GM12875 (cell line): ENCODE measurements at regions not wholly inside any gene's neighbourhood (a gene's known extent, or its start where the extent isn't known, plus 50 kb on each side); places are given as distances from the start of the nearest gene placed in this dataset.

ENCODE experiments used
- H3K4me3 ChIP-seq: one replicate; pipeline ENCODE4 v1.5.1; 2011; ENCODE audit warnings: low read depth, low read length, control low read depth
- CTCF ChIP-seq: IDR thresholded peaks from 2 replicates; pipeline ENCODE4 v1.5.1; 2011; ENCODE audit warnings: low read depth, mild to moderate bottlenecking, control low read depth, inconsistent platforms, low read length, moderate library complexity, borderline replicate concordance; ENCODE audit not compliant: insufficient read depth

GRCh38 chr7:153396475-153396874 lies 636.9 kb downstream of the ACTR3B start:
- no peak for TF ChIP-seq CTCF
- H3K4me3 ChIP-seq = no peak overlapping the region

DNA sequence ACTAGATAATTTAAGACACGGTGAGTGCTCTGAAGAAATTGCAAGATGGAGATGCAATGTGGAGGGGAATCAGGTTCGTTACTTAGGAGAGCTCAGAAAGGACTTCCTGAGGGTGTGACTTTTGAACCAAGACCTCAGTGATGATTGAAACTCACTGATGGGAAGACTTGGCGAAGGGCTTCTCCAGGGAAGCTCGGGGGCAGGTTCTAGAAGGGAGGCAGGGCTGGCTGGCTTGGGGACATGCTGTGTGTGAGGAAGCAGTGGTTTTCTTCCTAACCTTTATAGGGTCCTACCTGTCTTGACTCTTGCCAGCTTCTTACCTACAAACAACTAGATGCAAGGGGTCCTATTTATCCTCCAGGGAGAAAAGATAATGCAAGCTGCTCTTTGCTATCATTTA lies 637.9 kb downstream of the ACTR3B start:
- H3K4me3 ChIP-seq = no peak overlapping the region
- TF ChIP-seq CTCF = no peak

GRCh38 chr7:153397906-153398305 lies 638.4 kb downstream of the ACTR3B start:
- no peak overlapping the region for H3K4me3 ChIP-seq
- TF ChIP-seq CTCF = no peak

GRCh38 chr7:153398370-153398769 lies 638.8 kb downstream of the ACTR3B start:
- H3K4me3 ChIP-seq = no peak overlapping the region
- TF ChIP-seq CTCF = no peak

GRCh38 chr7:153398789-153399553 lies 639.4 kb downstream of the ACTR3B start:
- no peak for TF ChIP-seq CTCF
- no peak overlapping the region for H3K4me3 ChIP-seq

DNA sequence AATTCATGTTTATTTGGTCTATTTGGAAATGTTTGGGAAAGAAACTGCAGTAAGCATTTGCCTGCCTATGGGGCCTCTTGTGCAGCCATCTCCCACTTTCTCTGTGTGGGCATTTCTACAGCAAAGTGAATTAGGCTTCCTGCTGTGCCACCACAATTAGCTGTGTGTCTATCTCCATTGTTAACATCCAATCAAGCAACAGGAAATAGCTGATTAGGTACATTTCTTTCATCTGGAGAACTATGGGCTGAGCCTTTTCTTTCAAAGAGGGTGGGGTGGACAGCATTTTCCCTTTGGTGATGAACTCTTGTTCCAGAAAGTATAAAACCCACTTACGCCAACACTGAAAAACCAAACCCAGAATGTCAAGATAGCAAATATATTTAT lies 640.0 kb downstream of the ACTR3B start:
- TF ChIP-seq CTCF = no peak
- H3K4me3 ChIP-seq = no peak overlapping the region
